Activated B cell treated with CpG ODN at 0.5 μM for 24 hours (primary cell): ENCODE measurements at regions not wholly inside any gene's neighbourhood (a gene's known extent, or its start where the extent isn't known, plus 50 kb on each side); places are given as distances from the start of the nearest gene placed in this dataset.

Experiments
- ATAC-seq: fragments of 200-7000 bp; cut with Tn5 transposase; one replicate; pipeline ENCODE4 v1.10.0; 2021; ENCODE audit warnings: low read depth, mild to moderate bottlenecking, moderate library complexity
- CTCF ChIA-PET: fragments of 350-600 bp; sonication (Branson Sonifier 250); formaldehyde crosslinking; loops from one replicate; lab custom pipeline; 2021; ENCODE audit warnings: antibody characterized with exemption; lab: Charles Lee
- POLR2A ChIA-PET: fragments of 350-600 bp; sonication (Branson Sonifier 250); formaldehyde crosslinking; loops from one replicate; lab custom pipeline; 2021; ENCODE audit warnings: antibody characterized with exemption; lab: Charles Lee
- DNase-seq: peaks from one replicate; pipeline ENCODE4 v3.0.0; 2022
- H3K27ac Mint-ChIP-seq: one replicate; pipeline ENCODE4 v1.8.0; 2020; ENCODE audit warnings: mixed read lengths
- H3K27me3 Mint-ChIP-seq: one replicate; pipeline ENCODE4 v1.8.0; 2021; ENCODE audit warnings: mixed read lengths
- H3K36me3 Mint-ChIP-seq: one replicate; pipeline ENCODE4 v1.8.0; 2021; ENCODE audit warnings: low read depth, mixed read lengths
- H3K4me1 Mint-ChIP-seq: one replicate; pipeline ENCODE4 v1.8.0; 2021; ENCODE audit warnings: mixed read lengths
- H3K4me3 Mint-ChIP-seq: one replicate; pipeline ENCODE4 v1.8.0; 2020; ENCODE audit warnings: mild to moderate bottlenecking, mixed read lengths
- H3K9me3 Mint-ChIP-seq: one replicate; pipeline ENCODE4 v1.8.0; 2020; ENCODE audit warnings: mixed read lengths
- CTCF ChIP-seq: fragments of 200-600 bp; IDR thresholded peaks from one replicate; pipeline ENCODE4 v1.8.0; 2022; ENCODE audit warnings: antibody characterized with exemption, mild to moderate bottlenecking
- intact Hi-C: fragments of 100-400 bp; cut with micrococcal nuclease; formaldehyde crosslinking; loops from one replicate; pipeline ENCODE4 v1.15.1; 2024

GRCh38 chr17:71681427-71682173 is 439.2 kb upstream of the SOX9 start:
- H3K4me3 Mint-ChIP-seq, result no peak overlapping the region
- ChIA-PET POLR2A (no interaction called here), CTCF (no interaction called here)
- no peaks in the 10 kb centered on the region for H3K27me3 Mint-ChIP-seq
- no peaks in the 10 kb centered on the region for H3K36me3 Mint-ChIP-seq
- DNase-seq (no peak), ATAC-seq (no peak)
- no peak for TF ChIP-seq CTCF
- H3K27ac Mint-ChIP-seq, result no peak overlapping the region
- intact Hi-C loops, result no loop called here
- H3K4me1 Mint-ChIP-seq, result no peaks in the 10 kb centered on the region
- peaks cover 8% of the 10 kb centered on the region for H3K9me3 Mint-ChIP-seq

GRCh38 chr17:71682174-71682494 is 438.7 kb upstream of the SOX9 start:
- H3K4me1 Mint-ChIP-seq, result no peaks in the 10 kb centered on the region
- H3K27me3 Mint-ChIP-seq, result no peaks in the 10 kb centered on the region
- no peak overlapping the region for H3K4me3 Mint-ChIP-seq
- ChIA-PET CTCF (no interaction called here), POLR2A (no interaction called here)
- H3K27ac Mint-ChIP-seq, result no peak overlapping the region
- H3K9me3 Mint-ChIP-seq, result peaks cover 8% of the 10 kb centered on the region
- TF ChIP-seq CTCF, result no peak
- no peaks in the 10 kb centered on the region for H3K36me3 Mint-ChIP-seq
- DNase-seq (no peak), ATAC-seq (no peak)
- intact Hi-C loops, result no loop called here

- POLR2A ChIA-PET, result no interaction called here
- DNase-seq (no peak), ATAC-seq (no peak)
- H3K4me1 Mint-ChIP-seq, result no peaks in the 10 kb centered on the region
- H3K4me3 Mint-ChIP-seq, result no peak overlapping the region
- H3K9me3 Mint-ChIP-seq, result peaks cover 10% of the 10 kb centered on the region
- H3K27me3 Mint-ChIP-seq, result no peaks in the 10 kb centered on the region
- TF ChIP-seq CTCF, result no peak
- H3K27ac Mint-ChIP-seq, result no peak overlapping the region
- H3K36me3 Mint-ChIP-seq, result no peaks in the 10 kb centered on the region
- intact Hi-C loops, result no loop called here
- CTCF ChIA-PET, result no interaction called here
These were observed 431.0 kb upstream of the SOX9 start for GRCh38 chr17:71689782-71690181.

GRCh38 chr17:71699907-71700306 is 420.9 kb upstream of the SOX9 start:
- CTCF ChIA-PET, result no interaction called here
- POLR2A ChIA-PET, result no interaction called here
- no peaks in the 10 kb centered on the region for H3K36me3 Mint-ChIP-seq
- ATAC-seq, result no peak
- no peaks in the 10 kb centered on the region for H3K4me1 Mint-ChIP-seq
- DNase-seq, result no peak
- no peak overlapping the region for H3K4me3 Mint-ChIP-seq
- H3K27ac Mint-ChIP-seq, result no peak overlapping the region
- H3K27me3 Mint-ChIP-seq, result no peaks in the 10 kb centered on the region
- peaks cover 6% of the 10 kb centered on the region for H3K9me3 Mint-ChIP-seq
- intact Hi-C loops, result no loop called here
- no peak for TF ChIP-seq CTCF

- H3K4me1 Mint-ChIP-seq, result no peaks in the 10 kb centered on the region
- intact Hi-C loops, result no loop called here
- no peak overlapping the region for H3K4me3 Mint-ChIP-seq
- no peak overlapping the region for H3K27ac Mint-ChIP-seq
- H3K9me3 Mint-ChIP-seq, result peaks cover 6% of the 10 kb centered on the region
- ChIA-PET POLR2A (no interaction called here), CTCF (no interaction called here)
- DNase-seq (no peak), ATAC-seq (no peak)
- no peak for TF ChIP-seq CTCF
- H3K27me3 Mint-ChIP-seq, result no peaks in the 10 kb centered on the region
- no peaks in the 10 kb centered on the region for H3K36me3 Mint-ChIP-seq
These were observed 417.1 kb upstream of the SOX9 start for GRCh38 chr17:71703701-71704100.
